ENCODE measurements at regions not wholly inside any gene's neighbourhood (a gene's known extent, or its start where the extent isn't known, plus 50 kb on each side); places are given as distances from the start of the nearest gene placed in this dataset.

GRCh38 chr3:73781541-73781940, 156.8 kb upstream of the PDZRN3 start:
- no peak overlapping the region for H2AFZ ChIP-seq
- intact Hi-C loops (cut with micrococcal nuclease; ENCODE audit: unreplicated experiment) = no loop called here

DNA sequence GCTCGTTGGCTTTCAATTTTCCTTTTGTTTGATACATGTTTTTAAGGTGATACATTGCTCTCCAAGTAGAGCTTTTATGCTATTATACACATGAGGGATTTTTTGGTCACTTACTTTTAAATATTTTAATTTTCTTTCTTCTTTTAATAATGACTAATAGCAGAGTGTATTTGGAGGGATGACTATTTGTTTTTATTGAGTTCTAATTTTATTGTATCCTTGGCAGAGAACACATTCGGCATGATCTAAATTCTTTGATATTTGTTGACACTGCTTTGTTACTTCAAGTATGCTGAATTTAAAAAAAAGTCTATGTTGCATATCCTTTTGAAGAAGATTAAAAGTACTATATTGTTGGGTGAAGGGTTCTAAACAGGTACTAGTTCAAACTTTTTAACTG, 149.9 kb upstream of the PDZRN3 start:
- Histone ChIP-seq H3K9me2 (ENCODE audit: insufficient read depth) (no peaks in the 10 kb centered on the region), H2AFZ (no peak overlapping the region), H3K36me3 (ENCODE audit: low read depth) (no peaks in the 10 kb centered on the region), H3K4me3 (no peak overlapping the region), H3K4me2 (no peak overlapping the region), H3K79me2 (ENCODE audit: low read depth) (no peaks in the 10 kb centered on the region), H3K27me3 (ENCODE audit: insufficient read depth, low read depth) (no peaks in the 10 kb centered on the region), H4K20me1 (ENCODE audit: insufficient read depth) (no peaks in the 10 kb centered on the region), H3K27ac (no peak overlapping the region), H3K4me1 (replicated peaks; ENCODE audit: insufficient read depth) (no peaks in the 10 kb centered on the region), H3F3A (ENCODE audit: insufficient read depth, low read depth) (no peaks in the 10 kb centered on the region), H3K9me3 (ENCODE audit: insufficient read depth, low read depth) (no peaks in the 10 kb centered on the region)
- TF ChIP-seq CTCF (conservative IDR thresholded peaks at IDR 0.05) (no peak), EZH2 (IDR thresholded peaks at IDR 0.05; ENCODE audit: low read depth) (no peak)
- CTCF ChIA-PET = no interaction called here
- intact Hi-C loops (cut with micrococcal nuclease; ENCODE audit: unreplicated experiment) = no loop called here
- no TSS peak for BruUV-seq (replicated peaks)
- POLR2A ChIA-PET (ENCODE audit: unreplicated experiment) = no interaction called here
- no peak for DNase-seq

More at GRCh38 chr3:73781541-73781940, 156.8 kb upstream of the PDZRN3 start:
- H4K20me1 ChIP-seq (ENCODE audit: insufficient read depth) = no peaks in the 10 kb centered on the region
- H3K27me3 ChIP-seq (ENCODE audit: insufficient read depth, low read depth) = no peaks in the 10 kb centered on the region
- CTCF ChIA-PET = no interaction called here
- H3K4me3 ChIP-seq = no peak overlapping the region
- POLR2A ChIA-PET (ENCODE audit: unreplicated experiment) = no interaction called here
- BruUV-seq (replicated peaks) = no TSS peak
- no peak for DNase-seq
- no peaks in the 10 kb centered on the region for H3K4me1 ChIP-seq (replicated peaks; ENCODE audit: insufficient read depth)
- no peaks in the 10 kb centered on the region for H3K36me3 ChIP-seq (ENCODE audit: low read depth)
- H3F3A ChIP-seq (ENCODE audit: insufficient read depth, low read depth) = no peaks in the 10 kb centered on the region
- H3K27ac ChIP-seq = no peak overlapping the region
- no peak overlapping the region for H3K4me2 ChIP-seq
- TF ChIP-seq CTCF (conservative IDR thresholded peaks at IDR 0.05) (no peak), EZH2 (IDR thresholded peaks at IDR 0.05; ENCODE audit: low read depth) (no peak)
- no peaks in the 10 kb centered on the region for H3K9me2 ChIP-seq (ENCODE audit: insufficient read depth)
- H3K79me2 ChIP-seq (ENCODE audit: low read depth) = no peaks in the 10 kb centered on the region
- no peaks in the 10 kb centered on the region for H3K9me3 ChIP-seq (ENCODE audit: insufficient read depth, low read depth)

GRCh38 chr3:73773233-73773632, 148.5 kb upstream of the PDZRN3 start:
- no TSS peak for BruUV-seq (replicated peaks)
- DNase-seq = no peak
- Histone ChIP-seq H3K79me2 (ENCODE audit: low read depth) (no peaks in the 10 kb centered on the region), H3K27ac (no peak overlapping the region), H4K20me1 (ENCODE audit: insufficient read depth) (no peaks in the 10 kb centered on the region), H3F3A (ENCODE audit: insufficient read depth, low read depth) (no peaks in the 10 kb centered on the region), H3K4me2 (no peak overlapping the region), H3K27me3 (ENCODE audit: insufficient read depth, low read depth) (no peaks in the 10 kb centered on the region), H3K9me3 (ENCODE audit: insufficient read depth, low read depth) (no peaks in the 10 kb centered on the region), H2AFZ (no peak overlapping the region), H3K4me1 (replicated peaks; ENCODE audit: insufficient read depth) (no peaks in the 10 kb centered on the region), H3K9me2 (ENCODE audit: insufficient read depth) (no peaks in the 10 kb centered on the region), H3K4me3 (no peak overlapping the region), H3K36me3 (ENCODE audit: low read depth) (no peaks in the 10 kb centered on the region)
- POLR2A ChIA-PET (ENCODE audit: unreplicated experiment) = no interaction called here
- CTCF ChIA-PET = no interaction called here
- intact Hi-C loops (cut with micrococcal nuclease; ENCODE audit: unreplicated experiment) = no loop called here
- TF ChIP-seq CTCF (conservative IDR thresholded peaks at IDR 0.05) (no peak), EZH2 (IDR thresholded peaks at IDR 0.05; ENCODE audit: low read depth) (no peak)

All from PC-9 (cell line).